CD14-positive monocyte (primary cell): ENCODE measurements at regions not wholly inside any gene's neighbourhood (a gene's known extent, or its start where the extent isn't known, plus 50 kb on each side); places are given as distances from the start of the nearest gene placed in this dataset.
"Not testable (repeated sequence)": the region's sequence is repeated elsewhere in the genome, so short reads cannot be mapped to it uniquely, and the experiment has no call there.

Source experiments
- DNase-seq, 3 donors: peaks; one replicate each; pipeline ENCODE4 v3.0.0-alpha.2; 2011 to 2022
- H2AFZ ChIP-seq: 2 replicates; pipeline ENCODE4 v1.6.0; 2012; ENCODE audit warnings: mild to moderate bottlenecking, low read depth, low read length, inconsistent platforms; ENCODE audit not compliant: insufficient read depth, poor library complexity, severe bottlenecking
- H3K27ac ChIP-seq, 2 donors: 1 replicate in 1 of 2; 2 replicates in 1 of 2; pipeline ENCODE4 v1.5.1; 2012 to 2013; ENCODE audit warnings: low read length in 2 of 2, control low read depth in 1 of 2, inconsistent platforms in 1 of 2, low read depth in 1 of 2, mild to moderate bottlenecking in 1 of 2
- H3K27me3 ChIP-seq, 2 donors: one replicate each; pipeline versions ENCODE4 v1.6.0 to v1.6.1; 2011 to 2013; ENCODE audit warnings: low read length in 2 of 2; ENCODE audit not compliant: control insufficient read depth in 2 of 2, insufficient read depth in 2 of 2
- H3K36me3 ChIP-seq, 2 donors: replicated peaks in 1 of 2; 1 replicate in 1 of 2; 2 replicates in 1 of 2; pipeline versions ENCODE4 v1.5.1 to v1.6.1; 2012 to 2013; ENCODE audit warnings: low read length in 2 of 2, control low read depth in 1 of 2, inconsistent platforms in 1 of 2, mild to moderate bottlenecking in 1 of 2; ENCODE audit not compliant: insufficient read depth in 2 of 2, control insufficient read depth in 1 of 2
- H3K4me1 ChIP-seq, 2 donors: 1 replicate in 1 of 2; 2 replicates in 1 of 2; pipeline versions ENCODE4 v1.5.1 to v1.6.1; 2012 to 2013; ENCODE audit warnings: low read length in 2 of 2, control low read depth in 1 of 2, inconsistent platforms in 1 of 2, mild to moderate bottlenecking in 1 of 2, moderate library complexity in 1 of 2; ENCODE audit not compliant: insufficient read depth in 2 of 2, control insufficient read depth in 1 of 2
- H3K4me2 ChIP-seq: replicated peaks from 2 replicates; pipeline ENCODE3; 2012; ENCODE audit warnings: low read length, moderate library complexity, mild to moderate bottlenecking; ENCODE audit not compliant: poor library complexity, severe bottlenecking; ENCODE audit errors: extremely low read depth
- H3K4me3 ChIP-seq, 3 experiments: fragments of 200-600 bp in 1 of 3; sonication (generic) in 1 of 3; replicated peaks in 1 of 3; 1 replicate in 2 of 3; 2 replicates in 1 of 3; pipeline ENCODE4 v1.5.1; 2011 to 2013; ENCODE audit warnings: low read length in 3 of 3, mild to moderate bottlenecking in 3 of 3, control low read depth in 2 of 3, low read depth in 2 of 3, inconsistent platforms in 1 of 3, moderate library complexity in 1 of 3
- H3K79me2 ChIP-seq: 2 replicates; pipeline ENCODE4 v1.6.0; 2012; ENCODE audit warnings: mild to moderate bottlenecking, control low read depth, inconsistent platforms, low read length, moderate library complexity; ENCODE audit not compliant: insufficient read depth
- H3K9ac ChIP-seq: 2 replicates; pipeline ENCODE4 v1.6.0; 2017; ENCODE audit warnings: low read length, mild to moderate bottlenecking; ENCODE audit not compliant: insufficient read depth, poor library complexity, severe bottlenecking
- H3K9me3 ChIP-seq, 2 donors: replicated peaks in 1 of 2; 1 replicate in 1 of 2; 2 replicates in 1 of 2; pipeline versions ENCODE4 v1.5.1 to v1.6.1; 2012 to 2013; ENCODE audit warnings: low read length in 2 of 2, control low read depth in 1 of 2; ENCODE audit not compliant: control insufficient read depth in 1 of 2, insufficient read depth in 1 of 2
- H4K20me1 ChIP-seq: 2 replicates; pipeline ENCODE4 v1.6.0; 2012; ENCODE audit warnings: mild to moderate bottlenecking, low read length, control low read depth, moderate library complexity; ENCODE audit not compliant: insufficient read depth
- H3K27ac Mint-ChIP-seq, 7 donors: one replicate each; pipeline ENCODE4 v1.8.0; 2020; ENCODE audit warnings: mild to moderate bottlenecking in 7 of 7, mixed read lengths in 7 of 7, moderate library complexity in 6 of 7, inconsistent platforms in 2 of 7
- H3K27me3 Mint-ChIP-seq, 3 donors: one replicate each; pipeline ENCODE4 v1.8.0; 2021 to 2022; ENCODE audit warnings: low read depth in 3 of 3, mild to moderate bottlenecking in 3 of 3, mixed read lengths in 3 of 3, moderate library complexity in 3 of 3, inconsistent platforms in 1 of 3
- H3K36me3 Mint-ChIP-seq, 2 donors: one replicate each; pipeline ENCODE4 v1.8.0; 2020; ENCODE audit warnings: mixed read lengths in 2 of 2, inconsistent platforms in 1 of 2, mild to moderate bottlenecking in 1 of 2
- H3K4me1 Mint-ChIP-seq: one replicate; pipeline ENCODE4 v1.8.0; 2020; ENCODE audit warnings: mild to moderate bottlenecking, mixed read lengths
- H3K4me3 Mint-ChIP-seq, 2 donors: one replicate each; pipeline ENCODE4 v1.8.0; 2020; ENCODE audit warnings: mild to moderate bottlenecking in 2 of 2, mixed read lengths in 2 of 2, moderate library complexity in 1 of 2
- H3K9me3 Mint-ChIP-seq, 7 donors: one replicate each; pipeline ENCODE4 v1.8.0; 2020 to 2022; ENCODE audit warnings: mixed read lengths in 7 of 7, mild to moderate bottlenecking in 6 of 7, moderate library complexity in 6 of 7, inconsistent platforms in 2 of 7
- WGBS: methylation state at CpG from one replicate; pipeline ENCODE4 v1.1.5; 2013; ENCODE audit warnings: missing lambda C conversion rate; ENCODE audit not compliant: insufficient coverage; 5-methylcytosine and 5-hydroxymethylcytosine counted together
- intact Hi-C, 2 donors: fragments of 100-400 bp; cut with micrococcal nuclease; formaldehyde crosslinking; loops; one replicate each; pipeline versions ENCODE4 v1.15.0 to v1.15.1; 2023
- TF ChIP-seq, protein P1 (sequence below): fragments of 200-600 bp; IDR thresholded peaks from one replicate; pipeline ENCODE4 v1.8.0; 2022; ENCODE audit warnings: antibody characterized with exemption, mild to moderate bottlenecking

DNA sequence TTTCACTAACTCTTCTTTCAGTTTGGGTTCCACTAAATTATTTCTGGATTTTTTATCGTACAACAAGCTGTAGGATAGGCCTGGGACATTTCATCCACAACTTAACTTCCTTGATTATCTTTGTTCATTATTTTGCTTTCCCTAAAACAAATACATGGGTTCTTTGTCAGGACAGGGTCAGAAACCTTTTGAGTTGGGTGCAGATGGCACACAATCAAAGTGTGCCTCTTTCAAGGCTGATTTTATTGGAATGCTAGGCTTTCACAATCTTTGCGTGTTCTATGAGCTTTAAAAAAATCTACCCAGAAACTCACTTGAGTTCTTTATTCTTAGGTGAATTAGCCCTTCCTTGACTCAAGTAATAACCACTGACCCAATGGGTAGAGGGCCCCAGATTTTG lies 348.4 kb downstream of the FAM47B start:
- Histone ChIP-seq H3K4me3 (no peak overlapping the region), H3K4me1 (no peaks in the 10 kb centered on the region), H3K27me3 (no peaks in the 10 kb centered on the region), H4K20me1 (no peaks in the 10 kb centered on the region), H3K9ac (no peak overlapping the region), H3K36me3 (no peaks in the 10 kb centered on the region), H3K79me2 (no peaks in the 10 kb centered on the region), H3K4me2 (no peak overlapping the region), H3K9me3 (no peaks in the 10 kb centered on the region), H2AFZ (no peak overlapping the region), H3K27ac (no peak overlapping the region)
- no peak overlapping the region for H3K27ac Mint-ChIP-seq
- DNase-seq = no peak
- H3K27me3 Mint-ChIP-seq = peaks cover 0 to 2% (median 0%) of the 10 kb centered on the region in 3 donors
- intact Hi-C loops = no loop called here
- H3K4me1 Mint-ChIP-seq = no peaks in the 10 kb centered on the region
- H3K36me3 Mint-ChIP-seq = no peaks in the 10 kb centered on the region
- WGBS = no CpG with 5 or more reads among the region's 2 CpGs
- peaks cover 0 to 5% (median 2%) of the 10 kb centered on the region in 7 donors for H3K9me3 Mint-ChIP-seq
- H3K4me3 Mint-ChIP-seq = no peak overlapping the region
- TF ChIP-seq, protein P1, sequence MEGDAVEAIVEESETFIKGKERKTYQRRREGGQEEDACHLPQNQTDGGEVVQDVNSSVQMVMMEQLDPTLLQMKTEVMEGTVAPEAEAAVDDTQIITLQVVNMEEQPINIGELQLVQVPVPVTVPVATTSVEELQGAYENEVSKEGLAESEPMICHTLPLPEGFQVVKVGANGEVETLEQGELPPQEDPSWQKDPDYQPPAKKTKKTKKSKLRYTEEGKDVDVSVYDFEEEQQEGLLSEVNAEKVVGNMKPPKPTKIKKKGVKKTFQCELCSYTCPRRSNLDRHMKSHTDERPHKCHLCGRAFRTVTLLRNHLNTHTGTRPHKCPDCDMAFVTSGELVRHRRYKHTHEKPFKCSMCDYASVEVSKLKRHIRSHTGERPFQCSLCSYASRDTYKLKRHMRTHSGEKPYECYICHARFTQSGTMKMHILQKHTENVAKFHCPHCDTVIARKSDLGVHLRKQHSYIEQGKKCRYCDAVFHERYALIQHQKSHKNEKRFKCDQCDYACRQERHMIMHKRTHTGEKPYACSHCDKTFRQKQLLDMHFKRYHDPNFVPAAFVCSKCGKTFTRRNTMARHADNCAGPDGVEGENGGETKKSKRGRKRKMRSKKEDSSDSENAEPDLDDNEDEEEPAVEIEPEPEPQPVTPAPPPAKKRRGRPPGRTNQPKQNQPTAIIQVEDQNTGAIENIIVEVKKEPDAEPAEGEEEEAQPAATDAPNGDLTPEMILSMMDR = no peak

DNA sequence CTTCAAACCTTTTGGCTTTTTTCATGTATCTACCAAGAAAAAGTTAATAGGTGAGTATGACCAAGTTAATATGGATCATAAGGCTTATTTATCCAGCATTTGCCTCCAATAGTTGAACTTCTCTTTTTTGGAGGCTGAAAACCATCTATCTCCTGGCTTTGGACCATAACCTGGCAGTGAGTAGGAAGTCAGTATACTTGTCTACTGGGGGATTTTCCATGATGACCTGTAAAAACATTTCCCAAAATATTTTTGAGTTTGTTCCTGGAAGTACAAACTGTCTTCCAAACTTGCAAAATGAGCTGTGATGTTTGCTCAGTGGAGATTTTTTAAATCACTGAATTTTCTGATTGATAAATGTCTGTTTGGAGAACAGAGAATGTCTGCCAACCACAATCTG lies 349.9 kb downstream of the FAM47B start:
- H3K4me1 Mint-ChIP-seq = no peaks in the 10 kb centered on the region
- no peak overlapping the region for H3K4me2 ChIP-seq
- no peaks in the 10 kb centered on the region for H3K79me2 ChIP-seq
- H3K9me3 Mint-ChIP-seq = peaks cover 0 to 2% (median 0%) of the 10 kb centered on the region in 7 donors
- no peak overlapping the region for H3K27ac ChIP-seq
- H3K4me3 ChIP-seq = no peak overlapping the region
- H3K27me3 Mint-ChIP-seq = peaks cover 0 to 2% (median 0%) of the 10 kb centered on the region in 3 donors
- no peak overlapping the region for H3K27ac Mint-ChIP-seq
- H3K36me3 Mint-ChIP-seq = no peaks in the 10 kb centered on the region
- no peak overlapping the region for H2AFZ ChIP-seq
- H4K20me1 ChIP-seq = no peaks in the 10 kb centered on the region
- no peak overlapping the region for H3K9ac ChIP-seq
- no peaks in the 10 kb centered on the region for H3K27me3 ChIP-seq
- no peaks in the 10 kb centered on the region for H3K9me3 ChIP-seq
- TF ChIP-seq, protein P1 = no peak
- intact Hi-C loops = no loop called here
- no peak for DNase-seq
- no peaks in the 10 kb centered on the region for H3K36me3 ChIP-seq
- H3K4me1 ChIP-seq = no peaks in the 10 kb centered on the region
- H3K4me3 Mint-ChIP-seq = no peak overlapping the region

DNA sequence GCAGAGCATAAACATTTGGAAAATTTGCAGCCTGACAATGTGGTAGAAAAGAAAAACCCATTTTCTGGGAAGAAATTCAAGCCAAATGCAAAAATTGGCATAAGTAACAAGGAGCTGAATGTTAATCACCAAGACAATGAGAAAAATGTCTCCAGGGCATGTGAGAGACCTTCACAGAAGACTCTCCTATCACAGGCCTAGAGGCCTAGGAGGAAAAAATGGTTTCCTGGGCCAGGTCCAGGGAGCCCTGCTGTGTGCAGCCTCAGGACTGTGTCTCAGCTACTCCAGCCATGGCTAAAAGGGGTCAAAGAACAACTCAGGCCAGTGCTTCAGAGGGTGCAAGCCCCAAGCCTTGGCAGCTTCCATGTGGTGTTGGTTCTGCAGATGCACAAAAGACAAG lies 362.4 kb downstream of the FAM47B start:
- H3K9me3 Mint-ChIP-seq = peaks cover 1 to 15% (median 5%) of the 10 kb centered on the region in 7 donors
- H3K4me3 Mint-ChIP-seq, H3K27ac ChIP-seq, H3K36me3 Mint-ChIP-seq, H4K20me1 ChIP-seq, H3K4me3 ChIP-seq, H3K4me1 Mint-ChIP-seq, H3K4me2 ChIP-seq, intact Hi-C loops, H3K79me2 ChIP-seq, H3K36me3 ChIP-seq, DNase-seq, H3K27me3 ChIP-seq, H2AFZ ChIP-seq, H3K9ac ChIP-seq, H3K4me1 ChIP-seq, H3K27ac Mint-ChIP-seq, H3K27me3 Mint-ChIP-seq: not testable (repeated sequence)
- H3K9me3 ChIP-seq = peaks cover 1 to 16% of the 10 kb centered on the region in 2 donors
